GM18508 (cell line): ENCODE measurements at regions not wholly inside any gene's neighbourhood (a gene's known extent, or its start where the extent isn't known, plus 50 kb on each side); places are given as distances from the start of the nearest gene placed in this dataset.
"Not testable (repeated sequence)": the region's sequence is repeated elsewhere in the genome, so short reads cannot be mapped to it uniquely, and the experiment has no call there.

Source experiments
- ATAC-seq: cut with Tn5 transposase; IDR thresholded peaks from one replicate; pipeline ENCODE4 v1.9.1; 2021; ENCODE audit warnings: moderate number of reproducible peaks; ENCODE audit not compliant: insufficient read depth, unreplicated experiment

DNA sequence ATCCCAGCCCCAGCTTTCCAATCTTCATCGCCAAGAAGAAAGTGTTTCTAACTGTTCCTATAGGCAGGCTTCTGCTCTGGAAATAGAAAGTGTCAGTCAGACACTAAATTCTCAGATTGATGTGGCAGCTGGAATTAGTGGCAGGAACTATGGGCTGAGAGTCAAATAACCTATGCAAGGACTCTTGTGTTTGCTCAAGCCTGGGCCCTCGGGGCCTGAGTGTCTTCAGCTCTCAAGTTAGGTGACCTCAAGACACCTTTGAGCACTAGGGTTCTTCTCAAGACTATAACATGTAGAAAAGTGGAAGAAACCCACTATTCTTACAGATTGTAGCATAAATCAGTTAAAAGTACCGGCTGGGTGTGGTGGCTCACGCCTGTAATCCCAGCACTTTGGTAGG, 694.5 kb downstream of the RNF144A start:
- no peak for ATAC-seq

DNA sequence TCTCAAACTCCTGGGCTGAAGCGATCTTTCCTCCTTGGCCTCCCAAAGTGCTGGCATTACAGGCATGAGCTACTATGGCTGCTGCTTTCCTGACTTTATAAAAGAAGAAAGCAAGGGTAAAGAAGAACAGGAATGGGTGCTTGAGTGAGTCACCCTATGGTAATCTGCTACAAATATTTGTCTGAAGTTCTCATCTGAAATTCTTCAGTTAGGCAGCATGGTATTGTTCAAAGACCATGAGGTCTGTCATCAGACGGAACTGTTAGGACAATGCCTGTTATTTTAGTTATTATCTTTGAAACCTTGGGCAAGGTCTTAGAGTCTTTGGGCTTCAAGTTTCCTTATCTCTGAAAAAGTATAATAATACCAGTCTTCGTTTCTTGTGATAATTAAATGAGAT, 695.8 kb downstream of the RNF144A start:
- ATAC-seq = no peak

DNA sequence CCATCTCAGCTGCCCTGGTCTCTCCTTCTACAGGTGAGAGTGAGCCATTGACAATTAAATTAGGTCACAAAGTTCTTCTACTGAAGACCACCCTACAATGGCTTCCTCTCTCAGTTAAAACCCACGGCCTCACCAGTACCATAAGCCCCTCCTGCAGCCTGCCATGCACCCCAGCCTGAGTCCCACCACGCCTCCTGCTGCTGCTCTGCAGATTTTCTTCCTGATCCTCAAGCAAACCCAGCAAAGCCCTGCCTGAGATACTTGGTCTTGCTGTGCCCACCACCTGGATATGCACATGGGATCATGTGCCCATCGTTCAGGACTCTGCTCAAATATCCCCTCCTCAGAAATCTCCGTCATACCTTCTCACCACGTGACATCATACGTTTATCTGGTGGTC, 696.6 kb downstream of the RNF144A start:
- no peak for ATAC-seq

DNA sequence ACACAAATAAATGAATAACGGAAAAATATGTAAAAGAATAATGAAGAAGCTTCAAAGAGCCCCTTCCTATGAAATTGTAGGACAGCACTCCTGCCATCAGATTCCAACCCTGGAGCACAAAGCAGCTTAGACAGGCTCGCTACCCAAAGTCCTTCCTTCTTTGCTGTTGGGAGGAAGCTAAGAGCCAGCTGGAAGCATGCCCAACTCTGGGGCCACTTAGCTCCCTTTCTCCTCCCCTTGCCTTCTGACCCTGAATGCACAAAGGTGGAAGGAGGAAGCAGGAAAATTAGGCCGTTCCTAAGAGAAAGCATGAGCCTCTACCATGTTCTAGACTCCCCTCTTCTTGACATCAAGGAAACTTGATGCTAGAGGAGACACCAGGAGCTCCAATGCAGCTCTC, 700.8 kb downstream of the RNF144A start:
- ATAC-seq = no peak

DNA sequence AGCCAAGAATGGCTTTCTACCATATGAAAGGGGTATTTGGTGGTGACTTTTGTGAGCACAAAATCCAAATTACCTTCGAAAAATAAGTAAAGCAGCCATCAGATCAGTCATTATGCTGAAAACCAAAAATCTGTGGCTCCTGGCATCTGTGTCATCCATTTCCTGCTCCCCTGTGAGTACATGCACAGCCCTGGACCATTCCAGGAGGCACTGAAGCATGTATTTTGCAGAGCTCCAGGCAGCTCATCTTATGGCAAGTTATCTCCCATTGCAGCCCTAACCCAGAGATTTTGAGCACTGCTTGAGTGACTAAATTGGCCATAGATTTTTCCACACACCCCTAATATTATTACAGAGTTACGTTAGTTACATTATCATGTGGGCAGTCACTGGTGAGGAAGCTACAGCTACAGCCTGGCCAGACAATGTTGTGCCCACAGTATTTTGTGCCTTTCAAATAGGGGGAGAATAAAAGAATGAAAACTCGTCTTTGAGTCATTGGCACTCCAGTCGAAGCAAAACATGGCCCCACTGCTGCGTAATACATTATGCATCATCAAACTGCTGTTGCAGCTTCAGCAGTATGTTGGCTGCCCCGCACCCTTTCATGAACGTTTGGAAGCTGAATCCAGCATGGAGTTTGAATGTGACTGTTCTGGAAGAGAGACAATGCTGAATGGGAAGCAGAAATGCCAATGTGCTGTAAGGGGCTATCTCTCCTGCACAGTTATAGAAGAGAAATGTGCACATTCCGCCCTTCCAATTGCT, 702.2 kb downstream of the RNF144A start:
- ATAC-seq = no peak

DNA sequence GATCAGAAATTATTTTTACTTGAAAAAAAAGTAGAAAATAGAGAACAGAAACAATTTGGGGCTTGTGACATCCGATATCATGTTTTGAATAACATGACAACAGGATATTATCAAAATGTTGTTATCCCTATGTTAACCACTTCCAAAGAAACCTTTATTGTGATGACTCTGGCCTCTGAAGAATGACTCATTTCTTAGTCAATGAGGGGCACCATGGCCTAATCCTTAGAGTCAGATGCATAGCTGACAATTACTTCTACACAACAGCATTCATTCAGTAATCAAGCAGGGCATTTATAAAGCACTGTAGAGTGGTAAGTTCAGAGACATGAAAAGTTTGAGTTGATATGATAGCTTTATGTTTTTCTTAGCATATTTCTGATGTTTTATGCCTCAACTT, 703.0 kb downstream of the RNF144A start:
- ATAC-seq = no peak

DNA sequence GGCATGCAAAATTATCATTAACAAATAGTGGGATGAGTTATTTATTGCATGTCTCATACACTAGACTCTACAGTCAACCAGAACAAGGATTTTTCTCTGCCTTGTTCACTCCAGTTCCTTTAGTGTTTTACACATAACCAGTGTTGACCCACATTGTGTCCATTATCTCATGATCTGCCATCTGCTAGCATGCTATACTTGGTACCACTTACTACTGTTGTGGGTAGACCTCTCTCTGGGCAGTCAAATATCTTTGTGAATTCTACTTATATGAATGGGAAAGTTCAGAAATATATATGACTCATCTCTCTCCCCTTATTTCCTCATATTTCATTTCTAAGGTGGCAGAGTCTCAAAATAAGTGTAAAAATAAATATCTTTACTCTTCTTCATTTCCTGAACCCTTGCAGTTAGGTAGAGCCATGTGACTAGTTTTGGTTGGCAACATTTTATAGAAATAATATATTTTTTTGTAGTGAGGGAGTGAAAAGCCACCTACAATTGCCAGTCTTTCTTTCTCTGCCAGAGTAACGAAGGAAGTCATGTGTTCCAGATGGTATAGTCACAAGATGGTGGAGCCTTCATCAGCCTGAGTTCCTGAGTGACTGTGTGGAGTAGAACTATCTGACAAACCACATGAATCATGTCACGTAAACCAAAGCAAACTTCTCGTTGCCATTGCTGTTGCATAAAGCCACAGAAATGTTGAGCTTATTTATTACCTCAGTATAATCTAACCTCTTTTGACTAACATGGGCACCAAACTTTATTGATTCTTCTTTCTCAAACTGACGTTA, 704.0 kb downstream of the RNF144A start:
- ATAC-seq = no peak

DNA sequence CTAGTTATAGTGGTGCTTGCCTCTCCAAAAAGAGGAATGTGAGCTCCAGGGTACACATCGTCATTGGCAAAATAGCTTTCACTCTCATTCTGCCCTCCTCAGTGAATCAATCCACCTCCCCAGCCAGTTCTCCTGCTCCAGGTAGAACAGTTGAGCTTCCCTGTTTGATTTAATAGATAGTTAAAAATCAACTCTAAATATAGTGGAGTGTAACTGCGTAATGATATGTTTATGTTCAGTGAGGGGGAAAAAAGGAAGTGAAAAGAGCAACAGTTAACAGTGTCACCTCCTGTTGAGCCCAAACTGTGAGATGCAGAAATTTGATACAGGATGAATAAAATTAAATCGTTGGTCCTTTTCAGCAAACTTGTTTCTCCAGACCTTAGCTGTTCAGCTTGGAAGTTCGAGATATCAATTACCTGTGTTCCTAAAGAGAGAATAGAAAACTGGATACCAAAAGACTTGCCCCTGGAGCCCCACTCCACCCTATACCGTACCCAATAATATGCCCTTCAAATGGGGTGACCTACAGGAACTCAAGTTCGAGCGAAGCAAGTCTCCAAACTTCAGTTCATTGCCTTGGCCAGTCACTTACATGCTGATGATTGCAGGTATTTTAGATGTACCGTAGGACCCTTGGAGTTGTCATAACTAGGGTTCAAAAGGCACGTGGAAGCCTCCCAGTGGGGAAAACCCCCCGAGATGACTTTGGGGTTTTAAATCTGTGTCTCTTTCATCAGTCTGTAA, 708.4 kb downstream of the RNF144A start:
- peak; percentile 71 for ATAC-seq

DNA sequence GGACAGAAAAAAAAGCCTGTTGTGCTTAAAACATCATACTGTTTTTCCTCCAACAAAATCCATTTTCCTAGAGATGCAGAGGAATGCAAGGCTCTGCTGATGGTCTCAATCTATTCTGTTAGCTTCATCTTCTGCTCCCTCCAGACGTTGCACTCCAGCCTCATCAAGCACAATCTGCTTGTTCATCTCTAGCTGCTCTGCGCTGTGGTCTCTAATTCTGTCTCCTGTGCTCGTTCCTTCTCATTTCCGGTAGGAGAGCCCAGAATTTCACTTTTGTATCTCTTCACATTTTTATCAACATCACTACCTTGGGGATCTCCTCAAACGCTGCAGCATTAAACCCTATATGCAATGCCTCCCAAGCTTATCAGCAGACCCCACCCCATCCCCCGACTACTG, 708.9 kb downstream of the RNF144A start:
- no peak for ATAC-seq

DNA sequence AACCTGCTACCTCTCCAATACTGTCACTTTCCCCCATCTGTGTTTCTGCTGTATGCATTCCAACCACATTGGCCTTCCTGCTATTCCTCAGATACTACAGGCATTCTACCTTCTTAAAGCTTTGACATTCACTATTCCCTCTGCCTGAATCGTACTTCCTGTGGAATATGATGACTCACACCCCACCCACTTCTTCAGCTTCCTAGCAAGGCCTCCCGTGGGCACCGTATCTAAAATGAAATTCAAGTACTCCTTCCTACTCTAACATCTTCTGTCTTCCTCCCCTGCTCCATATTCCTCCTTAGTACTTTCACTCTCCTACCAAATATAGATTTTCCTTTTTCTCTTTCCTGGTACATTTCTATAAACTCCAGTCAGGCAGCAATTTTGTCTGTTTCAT, 710.4 kb downstream of the RNF144A start:
- ATAC-seq = no peak

DNA sequence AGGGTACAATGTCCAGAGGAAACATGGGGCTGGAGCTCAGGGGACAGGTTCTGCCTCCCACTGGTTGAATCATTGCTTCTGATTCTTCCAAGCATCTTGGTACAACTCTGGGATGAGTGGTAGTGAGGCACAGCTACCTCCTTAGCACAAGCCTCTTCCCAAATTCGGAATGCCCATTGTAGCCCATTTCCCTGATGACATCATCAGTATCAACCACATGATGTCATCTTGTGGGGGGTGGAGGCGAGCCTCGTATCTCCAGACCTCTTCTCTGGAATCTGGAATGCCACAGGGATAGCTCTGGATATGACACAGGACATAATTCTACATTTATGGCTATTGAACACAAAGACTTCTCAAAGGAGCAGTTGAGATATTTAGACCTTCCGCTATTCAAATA, 715.2 kb downstream of the RNF144A start:
- ATAC-seq = no peak

DNA sequence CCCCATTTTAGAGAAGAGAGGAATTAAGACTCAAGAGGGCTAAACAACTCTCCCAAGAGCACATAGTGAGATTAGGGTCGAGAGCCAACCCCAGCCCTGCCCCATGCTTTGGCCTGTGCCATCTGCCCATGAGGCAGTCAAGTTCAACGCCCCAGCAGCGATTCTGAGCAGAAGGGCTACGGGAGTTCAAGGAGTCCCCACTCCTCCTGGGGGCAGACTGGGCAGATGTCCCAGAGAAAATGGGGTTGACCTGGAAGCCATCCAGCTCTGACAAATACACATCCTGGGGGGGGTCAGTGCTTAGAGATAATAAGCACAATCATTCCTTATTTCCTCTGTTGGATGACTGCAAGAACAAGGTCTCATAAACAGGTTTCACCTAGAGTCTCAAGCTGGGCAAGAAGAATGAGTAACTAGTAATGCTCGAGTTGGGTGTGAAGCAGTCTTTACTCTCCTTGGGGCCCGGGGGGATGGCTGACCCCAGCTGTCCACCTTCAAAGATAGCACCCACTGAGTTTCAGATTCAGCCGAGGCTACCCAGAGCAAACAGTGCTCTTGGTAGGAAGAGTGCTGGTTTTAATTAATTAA, 716.4 kb downstream of the RNF144A start:
- ATAC-seq = no peak

DNA sequence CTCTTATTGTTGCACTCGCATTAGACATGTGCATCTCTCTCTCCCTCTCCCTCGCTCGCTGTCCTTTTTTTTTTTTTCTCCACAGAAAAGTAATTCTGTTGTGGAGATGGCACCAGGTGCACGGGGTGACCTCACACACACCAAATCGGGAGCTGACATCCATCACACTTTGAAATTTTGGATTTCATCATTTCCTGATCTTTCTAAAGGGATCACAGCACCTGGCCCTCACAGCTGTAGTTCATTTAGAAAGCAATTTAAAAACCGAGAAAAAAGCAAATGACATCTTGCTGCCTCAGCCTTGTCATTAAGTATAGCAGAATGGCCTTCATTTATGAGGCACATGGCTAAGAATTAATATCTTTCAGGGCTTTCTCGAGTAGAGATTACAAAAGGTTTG, 717.2 kb downstream of the RNF144A start:
- ATAC-seq = no peak

DNA sequence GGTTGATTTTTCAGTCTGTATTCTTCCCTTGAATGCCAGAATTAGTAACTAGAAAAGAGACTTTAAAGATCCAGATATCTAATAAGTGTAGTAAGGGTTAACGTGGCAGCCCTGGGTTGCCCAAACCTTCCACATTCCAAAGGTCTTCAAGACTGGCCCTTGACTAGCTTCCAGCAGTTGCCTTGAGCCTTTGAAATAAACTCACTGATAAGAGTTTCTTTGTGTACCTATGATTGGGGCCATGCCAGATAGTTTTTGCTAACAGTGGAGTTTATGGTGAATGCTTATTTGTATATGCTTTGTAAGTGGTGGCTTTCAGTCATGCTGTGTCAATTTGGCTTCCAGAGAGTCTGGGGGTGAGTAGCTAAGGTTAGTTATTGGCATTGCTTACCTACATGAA, 722.3 kb downstream of the RNF144A start:
- ATAC-seq = no peak

DNA sequence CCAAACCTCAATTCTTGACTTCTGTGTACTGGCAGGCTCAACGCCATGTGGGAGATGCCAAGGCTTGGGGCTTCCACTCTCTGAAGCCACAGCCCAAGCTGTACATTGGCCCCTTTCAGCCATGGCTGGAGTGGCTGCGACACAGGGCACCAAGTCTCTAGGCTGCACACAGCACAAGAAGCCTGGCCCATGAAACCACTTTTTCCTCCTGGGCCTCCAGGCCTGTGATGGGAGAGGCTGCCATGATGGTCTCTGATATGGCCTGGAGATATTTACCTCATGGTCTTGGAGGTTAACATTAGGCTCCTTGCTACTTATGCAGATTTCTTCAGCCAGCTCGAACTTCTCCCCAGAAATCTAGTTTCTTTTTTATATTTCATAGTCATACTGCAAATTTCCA, 724.1 kb downstream of the RNF144A start:
- ATAC-seq = not testable (repeated sequence)

DNA sequence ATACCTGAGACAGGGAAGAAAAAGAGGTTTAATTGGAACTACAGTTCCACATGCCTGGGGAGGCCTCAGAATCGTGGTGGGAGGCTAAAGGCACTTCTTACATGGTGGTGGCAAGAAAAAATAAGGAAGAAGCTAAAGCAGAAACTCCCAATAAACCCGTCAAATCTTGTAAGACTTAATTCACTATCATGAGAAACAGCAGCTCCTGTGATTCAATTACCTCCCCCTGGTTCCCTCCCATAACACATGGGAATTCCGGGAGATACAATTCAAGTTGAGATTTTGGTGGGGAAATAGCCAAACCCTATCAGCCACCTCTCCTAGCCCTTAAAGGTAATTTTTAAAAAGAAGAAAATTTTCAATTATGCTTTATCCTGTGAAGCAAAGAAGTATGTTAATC, 728.8 kb downstream of the RNF144A start:
- no peak for ATAC-seq

DNA sequence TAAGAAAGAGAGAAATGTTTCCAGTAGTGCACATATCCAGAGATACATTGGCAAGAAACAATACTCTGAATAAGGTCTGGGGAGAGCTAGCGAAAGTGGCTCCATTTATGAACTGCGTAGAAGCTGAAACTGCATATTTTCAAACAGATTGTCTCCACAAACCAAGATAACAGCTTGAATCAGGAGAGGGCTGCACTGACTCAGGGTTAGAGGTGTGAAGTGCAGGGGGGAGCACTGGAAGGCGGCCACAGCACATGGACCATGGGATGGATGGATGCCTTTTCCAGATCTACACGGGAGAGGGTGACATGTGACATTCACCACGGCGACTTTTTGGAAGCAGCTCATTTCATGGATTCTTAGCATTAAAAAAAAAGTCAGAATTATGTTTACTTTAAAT, 729.4 kb downstream of the RNF144A start:
- ATAC-seq = no peak

DNA sequence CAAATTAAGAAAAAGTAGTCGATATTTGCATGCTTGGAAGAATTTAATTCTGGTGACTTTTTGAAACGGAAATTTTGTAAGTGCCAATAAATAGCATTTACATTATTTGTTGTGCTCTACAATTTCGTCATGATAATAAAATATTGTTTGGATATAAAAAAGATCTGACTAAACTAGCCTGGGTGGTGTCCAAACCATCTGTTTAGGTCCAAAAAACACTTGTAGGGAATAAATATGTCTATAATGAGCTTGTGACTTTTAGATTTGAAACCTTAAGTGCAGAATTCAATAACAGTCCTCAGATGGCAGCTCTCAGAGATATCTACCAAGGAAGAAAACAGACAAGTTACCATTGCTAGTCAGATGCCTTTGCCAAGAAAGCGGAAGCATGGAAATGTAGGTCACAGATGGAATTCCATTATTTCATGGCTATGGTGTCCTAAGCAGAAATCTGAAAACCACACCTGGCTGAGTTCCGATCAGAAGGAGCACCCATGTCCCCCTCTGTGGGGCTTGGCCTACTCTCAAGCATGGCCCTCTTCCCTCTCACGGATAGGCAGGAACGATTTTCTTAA, 731.1 kb downstream of the RNF144A start:
- no peak for ATAC-seq

DNA sequence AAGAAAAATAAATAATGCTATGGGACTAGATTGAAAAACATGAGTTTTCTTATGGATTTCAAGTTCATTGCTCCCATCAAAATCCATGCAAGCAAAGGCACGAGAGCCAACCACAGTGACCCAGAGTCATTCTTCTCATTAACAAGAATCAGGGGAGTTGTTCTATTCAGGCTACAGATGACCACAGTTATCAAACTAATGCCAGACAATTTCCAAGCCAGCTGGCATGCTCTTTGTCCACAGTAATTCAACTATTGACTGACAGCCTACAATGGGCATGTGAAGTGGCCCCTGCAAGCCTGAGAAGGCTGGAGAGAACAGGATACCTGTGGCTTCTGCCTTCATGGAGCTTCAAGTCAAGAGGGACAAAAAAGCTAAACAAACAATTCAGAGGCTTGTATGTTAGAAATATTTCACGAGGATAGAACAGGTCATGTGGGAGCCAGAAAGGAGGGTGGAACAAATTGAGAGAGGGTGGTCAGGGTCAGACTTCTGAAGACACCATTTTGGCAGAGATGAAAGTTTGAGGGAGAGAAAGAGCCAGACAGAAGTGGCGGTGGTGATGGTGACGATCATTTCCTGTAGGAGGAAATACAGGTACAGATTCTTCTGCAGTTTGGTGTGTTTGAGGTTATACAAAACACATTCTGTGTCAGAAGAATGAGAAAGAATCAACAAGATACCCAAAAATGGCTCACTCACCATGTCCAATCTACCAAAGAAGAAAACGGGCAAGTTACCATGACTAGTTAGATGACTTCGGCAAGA, 732.4 kb downstream of the RNF144A start:
- no peak for ATAC-seq

DNA sequence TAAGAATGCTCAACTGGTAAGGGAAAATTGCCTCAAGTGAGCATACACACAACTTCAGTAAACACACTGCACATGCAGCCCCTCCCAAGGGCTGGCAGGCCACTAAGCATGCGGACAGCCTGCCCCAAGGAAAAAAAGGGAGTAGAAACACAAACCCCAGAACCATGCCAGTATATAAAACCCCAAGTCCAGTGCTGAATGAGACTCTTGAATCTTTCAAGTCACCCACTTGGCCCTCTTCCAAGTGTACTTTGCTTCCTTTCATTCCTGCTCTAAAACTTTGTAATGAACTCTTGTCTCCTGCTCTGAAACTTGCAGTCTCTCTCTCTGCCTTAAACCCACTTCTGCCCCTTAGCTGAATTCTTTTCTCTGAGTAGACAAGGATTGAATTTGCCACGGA, 736.4 kb downstream of the RNF144A start:
- ATAC-seq = no peak
